Astrocyte of the hippocampus (primary cell): ENCODE measurements at regions not wholly inside any gene's neighbourhood (a gene's known extent, or its start where the extent isn't known, plus 50 kb on each side); places are given as distances from the start of the nearest gene placed in this dataset.

Source experiments
- DNase-seq: peaks from one replicate; pipeline ENCODE4 v3.0.0; 2011; ENCODE audit warnings: low read depth, low spot score

DNA sequence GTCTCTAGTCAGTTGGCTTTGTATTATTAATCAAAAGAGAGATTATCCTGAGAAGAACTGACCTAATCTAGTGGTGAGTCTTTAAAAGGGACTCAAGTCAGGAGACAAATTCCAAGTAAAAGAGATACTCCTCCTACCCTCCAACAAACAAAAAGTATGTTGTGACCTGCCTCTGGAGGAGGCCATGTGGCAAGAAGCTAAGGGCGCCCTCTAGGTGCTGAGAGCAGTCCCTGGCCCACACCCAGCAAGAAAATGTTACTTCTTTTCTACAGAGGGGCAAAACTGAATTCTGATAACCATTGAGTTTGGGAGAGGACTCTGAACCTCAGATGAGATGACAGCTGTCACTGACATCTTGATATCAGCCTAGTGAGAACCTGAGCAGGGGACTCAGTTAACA lies 953.6 kb upstream of the AGA start:
- DNase-seq: no peak

DNA sequence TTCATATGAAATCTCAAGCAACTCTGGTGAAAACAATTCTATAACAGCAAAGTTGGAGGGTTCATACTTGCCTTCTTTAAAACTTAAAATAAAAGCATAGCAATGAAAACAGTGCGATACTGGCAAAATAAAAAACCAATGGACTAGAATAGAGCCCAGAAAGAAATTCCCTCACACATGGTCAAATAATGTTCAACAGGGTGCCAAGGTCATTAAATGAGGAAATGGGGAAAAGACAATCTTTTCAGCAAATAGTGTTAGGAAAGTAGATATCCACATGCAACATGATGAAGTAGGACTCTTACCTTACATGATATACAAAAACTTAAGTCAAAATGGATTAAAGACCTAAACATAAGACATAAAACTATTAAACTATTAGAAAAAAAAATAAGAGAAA lies 970.2 kb upstream of the AGA start:
- no peak for DNase-seq

DNA sequence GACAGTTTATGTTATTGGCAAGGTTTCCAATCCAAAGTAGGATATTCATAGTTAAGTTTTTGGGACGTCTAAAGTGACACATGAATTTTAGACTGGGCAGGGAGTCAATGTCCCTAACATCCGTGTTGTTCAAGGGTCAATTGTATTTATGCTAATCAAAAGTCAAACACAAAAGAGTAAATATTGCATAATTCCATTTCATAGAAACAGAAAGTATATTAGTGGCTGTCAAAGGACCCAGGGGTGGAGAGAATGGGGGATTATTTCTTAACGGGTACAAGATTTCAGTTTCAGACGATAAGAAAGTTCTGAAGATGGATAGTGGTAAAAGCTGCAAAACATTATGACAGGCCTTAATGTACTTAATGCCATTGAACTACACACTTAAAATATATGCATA lies 971.8 kb upstream of the AGA start:
- no peak for DNase-seq

DNA sequence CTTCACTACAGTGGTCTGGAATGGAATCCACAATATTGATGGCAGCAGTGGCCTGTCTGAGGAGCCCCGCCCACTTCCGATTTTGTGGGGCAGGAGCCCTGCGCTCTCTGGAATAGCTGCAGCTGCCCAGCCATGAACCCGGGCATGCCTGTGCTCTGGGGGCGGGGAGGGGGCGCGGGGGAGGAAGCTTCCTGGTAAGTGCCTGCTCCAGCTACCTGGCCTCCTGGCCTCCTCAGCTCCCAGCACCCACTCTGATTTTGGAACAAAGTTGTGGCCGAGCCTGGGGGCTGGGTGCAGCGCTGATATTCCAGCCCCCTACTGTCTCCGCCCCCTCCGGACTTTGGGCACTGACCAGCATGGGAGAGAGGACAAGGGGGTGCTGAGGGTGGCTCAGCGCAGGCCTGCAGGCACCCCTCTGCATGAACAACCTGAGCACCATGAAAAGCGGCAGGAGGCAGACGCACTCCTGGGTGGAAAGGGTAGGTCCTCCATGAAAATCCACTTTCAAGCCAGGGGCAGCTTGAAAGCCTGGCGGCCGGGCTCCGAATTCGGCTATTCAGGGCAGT lies 972.7 kb upstream of the AGA start:
- DNase-seq: no peak

DNA sequence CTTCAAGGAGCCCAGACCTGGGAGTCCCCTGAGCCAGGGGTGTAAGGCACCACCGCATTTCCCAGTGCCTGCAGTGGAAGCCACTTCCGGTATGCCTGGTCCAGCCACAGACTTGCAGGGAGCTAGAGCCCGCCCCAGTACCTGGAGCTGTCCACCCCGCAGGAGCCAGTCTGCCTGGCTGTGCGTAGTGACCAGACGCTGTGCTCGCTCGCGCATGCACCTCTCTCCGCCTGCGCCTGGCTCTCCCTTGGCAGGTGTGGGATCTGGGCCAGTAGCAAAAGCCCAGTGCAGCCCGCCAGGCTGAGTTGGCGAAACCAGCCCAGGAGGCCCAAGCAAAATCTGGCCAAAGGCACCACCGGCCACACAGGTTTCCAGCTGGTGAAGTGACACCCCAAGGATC lies 973.7 kb upstream of the AGA start:
- DNase-seq: no peak

DNA sequence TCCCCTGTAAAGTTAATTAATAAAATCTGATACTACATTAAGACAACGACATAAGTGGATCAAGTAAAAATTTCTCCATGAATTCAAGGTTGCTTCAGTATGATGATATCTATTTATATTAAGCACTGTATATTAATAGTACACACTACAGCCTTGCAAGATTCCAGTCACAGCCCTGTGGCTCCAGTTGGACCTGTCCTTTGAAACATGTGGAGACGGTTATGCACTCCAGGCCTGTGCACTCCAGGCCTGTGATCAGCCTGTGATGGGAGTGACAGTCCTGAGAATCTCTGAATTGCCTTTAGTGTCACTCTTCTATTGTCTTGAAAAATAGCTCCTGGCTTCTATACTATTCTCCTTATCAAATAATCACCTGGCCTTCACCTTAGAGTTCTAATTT lies 981.1 kb upstream of the AGA start:
- DNase-seq: no peak

DNA sequence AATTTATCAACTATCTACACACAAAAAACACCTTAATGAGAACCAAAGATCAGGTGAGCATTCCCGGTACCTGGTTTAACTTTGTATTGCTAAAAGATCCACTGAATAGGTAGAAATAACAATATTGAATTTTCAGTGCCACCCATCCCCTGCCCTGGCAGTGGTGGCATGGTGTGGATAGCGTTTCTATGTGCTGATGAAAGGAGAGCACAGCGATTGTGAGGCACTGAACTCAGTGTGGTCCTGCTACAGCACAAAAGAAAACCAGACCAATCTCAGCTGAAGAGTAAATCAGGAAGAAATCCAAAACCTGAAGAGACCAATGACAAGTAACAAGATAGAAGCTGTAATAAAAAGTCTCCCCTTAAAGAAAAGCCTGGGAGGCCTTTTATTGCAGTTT lies 984.6 kb upstream of the AGA start:
- DNase-seq: no peak

DNA sequence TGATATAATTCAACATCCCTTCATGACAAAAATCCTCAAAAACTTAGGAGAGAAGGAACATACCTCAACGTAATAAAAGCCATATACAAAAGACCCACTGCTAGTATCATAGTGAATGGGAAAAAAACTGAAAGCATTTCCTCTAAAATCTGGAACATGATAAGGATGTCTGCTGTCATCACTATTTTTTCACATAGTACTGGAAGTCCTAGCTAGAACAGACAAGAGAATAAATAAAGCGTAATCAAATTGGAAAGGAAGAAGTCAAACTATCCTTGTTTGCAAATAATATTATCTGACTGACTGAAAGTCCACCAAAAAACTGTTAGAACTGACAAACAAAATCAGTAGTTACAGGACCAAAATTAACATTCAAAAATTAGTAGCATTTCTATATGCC lies 985.4 kb upstream of the AGA start:
- no peak for DNase-seq

DNA sequence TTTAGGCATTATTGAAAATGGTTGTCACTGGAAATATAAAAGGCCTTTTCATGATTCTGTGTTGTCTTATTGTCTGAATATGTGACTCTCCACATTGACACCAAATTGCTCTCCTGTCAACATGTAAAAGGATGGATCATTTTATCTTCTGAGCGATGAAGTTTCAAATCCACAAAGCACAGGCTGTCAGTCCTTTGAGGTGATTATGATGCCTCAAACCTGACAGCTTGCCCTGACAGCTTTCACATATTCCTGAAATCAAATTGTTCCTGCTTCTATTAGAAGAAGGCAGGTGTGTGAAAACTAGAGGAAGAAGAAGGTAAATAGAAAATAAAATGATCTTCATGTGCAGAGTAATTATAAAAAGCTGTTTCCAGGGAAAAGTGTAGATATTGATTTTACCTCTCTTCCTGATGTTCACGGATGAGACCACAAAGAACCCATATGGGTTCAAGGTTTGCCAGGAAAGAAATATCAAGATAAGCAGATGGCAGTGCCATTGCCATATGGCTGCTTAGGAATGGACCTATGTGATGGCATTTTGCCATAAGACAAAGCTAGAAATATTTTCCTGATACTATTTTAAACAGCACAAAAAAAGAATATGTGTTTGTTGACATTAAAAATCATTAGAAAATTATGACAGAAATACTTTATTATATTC lies 1006.3 kb upstream of the AGA start:
- no peak for DNase-seq

DNA sequence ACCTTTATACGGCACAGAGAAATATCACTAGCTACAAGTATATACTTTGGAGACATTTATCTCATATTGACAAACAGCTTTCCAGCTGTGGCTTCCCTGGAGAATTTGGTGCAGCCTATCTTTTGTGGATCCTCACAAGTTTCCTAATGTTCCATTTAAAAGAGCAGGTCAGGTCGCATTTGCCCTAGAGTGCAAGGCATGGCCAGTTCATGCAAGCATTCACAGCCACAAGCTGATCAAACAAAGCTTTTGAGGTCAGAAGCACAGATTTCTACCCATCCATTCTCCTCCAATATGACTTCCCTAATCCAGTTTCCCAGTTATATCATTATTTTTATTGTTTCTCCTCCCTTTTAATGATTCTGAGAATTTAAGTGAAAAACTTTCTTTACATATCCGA lies 1008.4 kb upstream of the AGA start:
- no peak for DNase-seq

DNA sequence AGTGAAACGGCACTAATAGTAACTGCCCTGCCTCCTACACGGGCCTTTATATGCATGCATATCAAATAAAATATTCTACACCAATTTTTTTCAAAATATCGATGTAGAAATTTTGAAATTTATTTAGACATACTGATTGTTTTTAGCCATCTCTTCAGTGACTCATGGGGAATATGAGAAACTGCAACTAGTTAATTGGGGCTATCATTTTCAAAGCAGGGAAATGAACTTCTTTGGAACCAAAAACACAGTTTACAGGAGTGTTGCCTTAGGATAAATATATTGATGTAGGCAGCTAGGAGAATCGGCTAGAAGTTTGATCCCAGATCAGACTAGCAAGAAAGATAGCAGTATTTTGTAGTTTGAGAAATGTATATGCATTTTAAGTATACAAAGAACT lies 1010.8 kb upstream of the AGA start:
- no peak for DNase-seq

DNA sequence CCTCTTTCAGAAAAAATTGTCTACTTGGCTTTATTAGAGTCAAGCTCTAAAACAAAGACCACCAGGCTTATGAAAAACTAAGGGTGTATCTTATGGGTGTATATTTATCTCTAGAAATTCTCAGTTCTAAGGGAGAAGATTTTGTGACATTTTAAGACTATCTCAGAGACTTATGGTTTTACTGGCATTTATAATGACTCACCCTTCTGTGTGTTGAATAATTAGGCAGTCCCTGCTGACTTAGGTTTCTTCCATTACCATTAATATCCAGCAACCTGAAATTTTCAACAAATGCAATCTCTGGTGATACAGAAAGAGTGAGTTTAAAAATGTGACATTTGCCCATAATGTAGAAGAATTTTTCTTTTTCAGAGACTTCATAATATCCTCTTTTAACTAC lies 1015.0 kb upstream of the AGA start:
- no peak for DNase-seq

DNA sequence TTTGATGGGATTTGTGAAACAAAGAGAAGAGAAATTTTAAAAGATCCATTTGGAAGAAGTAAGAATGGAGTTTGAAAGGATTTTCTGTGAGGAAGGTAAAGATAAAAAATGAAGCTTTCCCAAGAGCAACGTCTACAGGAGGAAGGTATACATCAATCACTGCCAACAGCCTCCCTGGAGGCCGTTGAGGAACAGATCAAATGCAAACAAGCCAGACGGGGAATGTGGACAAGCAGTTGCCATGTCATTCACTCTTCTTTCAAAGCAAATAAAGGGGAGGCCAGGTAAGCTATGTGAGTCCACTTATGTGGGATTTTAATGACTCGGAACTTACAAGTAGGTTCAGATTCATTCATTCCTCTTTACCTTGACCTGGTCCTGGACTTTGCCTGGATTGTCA lies 1020.5 kb upstream of the AGA start:
- no peak for DNase-seq

DNA sequence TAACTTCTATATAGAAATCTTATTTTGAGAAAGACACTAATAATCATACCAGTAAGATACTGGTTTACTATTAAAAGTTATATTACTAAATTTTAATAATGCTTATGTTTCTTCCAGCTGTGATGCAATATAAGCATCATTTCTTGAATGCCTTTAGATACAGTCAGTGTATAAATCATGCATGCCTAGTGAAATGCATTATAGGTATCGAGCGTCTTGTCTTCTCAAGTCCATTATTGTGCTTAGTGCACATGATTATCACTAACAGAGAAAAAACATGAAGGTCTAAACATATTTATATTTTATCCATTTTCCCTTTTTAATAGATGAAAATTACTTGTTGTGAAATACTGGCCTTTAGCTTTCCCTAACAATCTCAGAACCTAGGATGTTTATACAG lies 1021.5 kb upstream of the AGA start:
- no peak for DNase-seq

DNA sequence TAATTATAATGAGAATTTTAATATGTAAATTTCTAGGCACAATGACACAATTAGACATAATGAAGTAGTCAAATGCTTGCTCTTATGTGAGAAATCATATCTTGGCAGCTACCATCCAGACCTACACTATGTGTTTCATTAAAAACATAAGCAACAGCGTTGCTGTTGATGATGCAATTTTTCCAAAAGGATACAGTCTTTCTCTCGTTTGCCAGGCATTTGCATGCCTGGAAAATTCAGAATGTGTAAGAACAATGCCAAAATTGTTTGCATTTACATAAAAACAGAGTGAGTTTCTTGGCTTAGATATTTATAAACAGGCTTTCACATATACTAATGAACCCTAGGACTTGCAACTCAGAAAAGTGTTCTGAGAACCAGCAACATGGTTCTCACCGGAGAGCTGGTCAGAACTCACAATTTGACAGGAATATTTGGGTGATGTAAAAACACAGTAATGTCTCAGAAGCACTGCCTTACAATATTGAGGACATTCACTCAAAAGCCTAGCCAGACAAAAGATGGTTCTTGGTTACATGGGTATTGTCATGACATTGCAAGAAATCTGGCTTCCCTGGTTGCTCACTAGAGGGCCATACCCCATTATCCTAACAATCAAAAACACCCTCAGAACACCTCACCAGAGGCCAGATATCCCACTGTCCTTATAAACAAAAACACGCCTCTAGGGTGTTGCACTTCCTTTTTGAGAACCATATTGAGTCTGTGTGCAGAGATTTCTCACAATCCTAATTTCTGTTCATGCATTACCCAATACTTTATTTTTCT lies 1029.0 kb upstream of the AGA start:
- no peak for DNase-seq

DNA sequence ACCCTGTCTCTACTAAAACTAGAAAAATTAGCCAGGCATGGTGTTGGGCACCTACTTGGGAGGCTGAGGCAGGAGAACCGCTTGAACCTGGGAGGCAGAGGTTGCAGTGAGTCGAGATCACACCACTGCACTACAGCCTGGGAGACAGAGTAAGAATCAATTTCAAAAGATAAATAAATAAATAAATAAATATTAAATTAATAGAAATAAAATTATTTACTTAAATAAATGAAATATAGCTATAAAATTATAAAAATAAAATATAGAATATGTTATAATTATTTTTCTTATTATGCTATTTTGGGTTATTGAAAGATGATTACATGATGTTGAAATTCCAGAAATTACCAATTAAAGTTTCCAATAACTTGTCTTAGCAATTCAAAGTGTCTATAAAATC lies 1029.8 kb upstream of the AGA start:
- no peak for DNase-seq

DNA sequence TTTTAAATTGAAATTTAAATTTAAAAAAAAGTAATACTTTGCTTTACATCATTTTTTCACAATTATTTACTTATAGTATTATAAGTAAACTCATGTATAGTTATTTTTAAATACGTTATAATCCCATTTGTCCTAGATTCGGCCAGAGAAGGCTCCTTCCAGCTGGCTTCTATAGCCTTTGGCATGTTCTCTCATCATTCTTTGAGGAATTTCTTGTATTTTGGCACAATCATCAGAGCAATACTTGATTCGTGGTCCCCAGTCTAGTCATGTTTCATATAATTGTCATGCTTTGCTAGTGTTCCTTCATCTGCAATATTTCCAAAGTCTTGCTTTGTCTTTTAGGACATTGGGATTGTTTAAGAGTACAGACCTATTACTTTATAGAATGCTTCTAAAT lies 1037.9 kb upstream of the AGA start:
- DNase-seq: no peak

DNA sequence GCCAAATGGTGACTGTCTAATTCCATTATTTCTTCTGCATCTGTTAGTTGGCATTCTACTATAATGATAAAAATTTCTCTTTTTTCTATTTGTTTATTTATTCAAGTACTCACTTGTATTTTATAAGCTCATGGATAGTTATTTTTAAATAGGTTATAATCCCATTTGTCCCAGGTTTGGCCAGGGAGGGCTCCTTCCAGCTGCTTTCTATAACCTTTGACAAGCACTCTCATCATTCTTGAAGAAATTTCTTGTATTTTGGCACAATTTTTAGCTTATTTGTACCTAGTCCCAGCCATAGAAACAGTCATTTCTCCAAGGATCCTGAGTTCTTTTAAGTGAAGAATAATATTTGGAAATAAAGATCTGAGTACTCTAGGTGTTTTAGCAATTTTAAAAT lies 1038.6 kb upstream of the AGA start:
- no peak for DNase-seq

DNA sequence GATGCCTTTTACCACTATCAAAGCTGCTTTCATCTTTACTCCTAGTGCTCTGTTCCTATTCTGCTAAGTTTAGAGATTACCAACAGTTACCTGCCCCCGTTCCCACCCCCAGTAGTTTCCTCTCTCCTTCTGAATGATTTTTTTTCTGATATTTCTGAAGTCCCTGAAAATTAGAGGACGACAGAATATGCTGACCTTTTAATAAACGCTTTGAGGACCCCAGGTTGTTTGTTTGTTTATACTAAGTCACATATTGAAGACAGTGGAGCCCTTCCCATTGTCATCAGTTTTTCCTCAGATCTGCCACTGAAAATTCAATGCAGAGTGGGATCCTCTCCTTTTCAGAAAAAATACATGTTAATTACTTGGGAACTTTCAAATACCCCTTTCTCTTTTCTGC lies 1039.3 kb upstream of the AGA start:
- DNase-seq: no peak

DNA sequence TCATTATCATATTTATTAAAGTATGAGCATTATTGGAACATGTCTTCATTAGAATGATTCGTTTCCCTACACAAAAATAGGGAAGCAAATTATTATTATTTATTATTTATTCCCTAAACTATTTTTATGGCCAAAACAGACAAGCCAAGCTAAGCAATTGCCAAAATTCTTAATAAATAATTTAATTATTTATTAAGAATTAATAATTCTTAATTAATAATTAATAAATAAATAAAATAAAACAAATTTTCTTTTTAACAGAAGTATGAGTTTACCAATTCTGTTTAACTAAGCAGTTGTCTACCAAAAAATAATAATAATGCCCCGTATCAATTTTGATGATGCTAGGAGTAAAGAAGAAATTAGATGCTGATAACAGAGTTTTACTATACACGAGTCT lies 1080.8 kb upstream of the AGA start:
- DNase-seq: no peak

DNA sequence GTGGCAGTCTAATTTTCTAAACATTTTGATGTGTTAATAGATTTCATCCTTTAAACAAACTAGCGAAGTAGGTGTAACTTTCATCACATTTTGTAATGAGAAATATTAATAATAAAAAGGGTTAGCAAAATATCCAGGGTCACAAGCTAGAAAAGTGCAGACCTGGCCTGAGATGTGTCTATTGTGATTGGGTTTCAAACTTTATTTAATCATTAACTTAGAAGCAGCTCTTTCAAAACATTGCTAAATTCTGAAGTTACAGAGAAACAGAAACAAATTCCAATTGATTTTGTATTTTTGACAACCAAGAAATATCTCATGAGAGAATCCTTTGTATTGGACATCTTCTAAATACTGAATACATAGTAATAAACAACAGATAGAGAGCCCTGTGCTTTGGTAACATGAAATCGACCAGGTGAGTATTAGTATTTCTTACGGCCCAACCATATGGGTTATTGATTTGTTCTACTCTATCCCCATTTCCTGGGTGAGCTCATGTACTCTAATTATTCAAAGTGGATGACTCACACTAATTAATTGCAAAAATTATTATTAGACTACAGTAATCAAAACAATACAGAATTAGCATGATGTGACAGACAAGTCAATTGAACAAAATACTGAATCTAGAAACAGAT lies 1093.8 kb upstream of the AGA start:
- no peak for DNase-seq

DNA sequence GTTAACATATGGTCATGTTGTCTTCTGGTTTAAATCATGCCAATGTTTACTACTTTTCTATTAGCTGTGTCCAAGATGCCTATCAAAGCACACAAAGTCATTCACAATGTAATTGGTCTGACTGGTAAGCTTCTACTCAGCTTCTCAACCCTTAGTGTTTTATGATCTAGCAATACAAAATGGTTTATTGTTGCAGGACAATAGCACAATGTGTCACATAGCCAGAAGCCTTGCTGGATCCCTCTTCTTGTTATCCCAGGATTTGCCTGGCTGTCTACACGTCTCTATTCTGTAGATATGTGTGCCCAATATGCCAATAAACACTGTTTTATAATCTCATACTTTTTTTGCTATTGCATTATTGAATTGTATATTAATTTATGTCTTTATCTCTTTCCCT lies 1111.0 kb upstream of the AGA start:
- DNase-seq: no peak

DNA sequence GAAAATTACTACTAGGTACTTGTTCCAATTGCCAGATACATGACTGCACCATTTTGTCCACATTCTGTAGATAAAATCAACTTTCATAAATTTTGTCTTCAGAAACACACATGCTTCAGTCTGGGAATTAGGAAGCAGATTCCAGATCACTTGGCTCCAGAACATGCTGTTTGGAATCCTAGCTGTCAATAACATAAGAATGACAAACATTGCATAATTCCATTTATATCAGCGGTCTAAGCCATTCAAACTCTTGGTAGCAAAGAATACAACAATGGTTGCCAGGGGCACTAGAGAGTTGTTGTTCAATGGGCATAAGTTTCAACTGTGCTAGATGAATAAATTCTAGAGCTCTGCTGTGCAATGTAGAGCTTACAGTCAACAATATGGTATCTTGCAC lies 1112.1 kb upstream of the AGA start:
- DNase-seq: no peak
